ENCODE measurements at regions not wholly inside any gene's neighbourhood (a gene's known extent, or its start where the extent isn't known, plus 50 kb on each side); places are given as distances from the start of the nearest gene placed in this dataset.

DNA sequence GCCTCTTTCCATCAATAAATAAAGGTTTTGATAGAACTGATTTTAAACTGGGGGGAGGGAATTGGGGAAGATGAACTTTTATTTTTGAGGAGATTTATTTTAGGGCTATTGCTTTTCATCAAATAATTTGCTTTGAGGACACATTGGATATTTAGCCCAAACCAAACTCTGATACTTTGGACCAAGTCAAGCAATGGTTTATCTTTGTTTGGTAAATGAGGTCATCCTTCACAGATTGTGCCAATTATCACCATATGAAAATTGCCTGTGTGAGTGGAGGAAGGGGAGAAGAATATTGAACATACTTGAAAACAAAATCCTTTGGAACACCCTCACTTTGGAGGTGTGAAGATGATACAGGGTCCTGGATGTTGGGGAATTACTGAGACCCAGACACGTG, 176.9 kb upstream of the CD180 start:
- no peak for DNase-seq (ENCODE audit: low read depth in 2 of 2)

DNA sequence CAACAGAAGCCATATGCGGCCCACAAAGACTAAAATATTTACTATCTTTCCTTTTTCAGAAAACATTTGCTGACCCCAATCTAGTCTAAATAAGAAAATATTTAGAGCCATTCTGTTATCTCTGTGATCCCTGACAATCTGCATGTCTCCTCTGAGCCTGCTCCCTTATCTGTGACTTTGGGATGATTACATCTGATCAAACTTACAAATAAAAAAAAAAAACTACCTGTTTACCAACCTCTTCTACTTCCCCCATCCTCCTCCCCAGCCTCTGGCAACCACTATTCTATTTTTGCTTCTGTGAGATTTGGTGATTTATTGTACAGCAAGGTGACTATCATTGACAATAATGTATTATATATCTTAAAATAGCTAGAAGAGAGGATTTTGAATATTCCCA, 176.3 kb upstream of the CD180 start:
- no peak for DNase-seq (ENCODE audit: low read depth in 2 of 2)

DNA sequence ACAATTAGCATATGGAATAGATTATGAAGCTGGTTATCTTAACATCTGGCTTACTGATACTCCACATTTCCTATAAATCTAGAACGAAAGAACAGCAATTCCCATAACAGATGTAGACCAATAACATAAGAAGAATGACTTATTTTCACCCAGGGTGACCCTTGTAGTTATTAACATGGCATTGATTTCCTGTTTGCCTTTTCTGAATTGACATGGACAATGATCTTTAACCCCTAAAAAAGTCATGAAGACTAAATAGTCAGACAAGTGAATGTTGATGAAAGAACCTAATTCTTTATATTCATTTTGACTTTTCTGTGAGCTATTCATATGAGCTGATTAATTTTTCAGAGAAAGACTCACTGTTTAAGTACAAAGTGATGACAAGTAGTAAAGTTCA, 175.3 kb upstream of the CD180 start:
- DNase-seq (ENCODE audit: low read depth in 2 of 2): no peak

DNA sequence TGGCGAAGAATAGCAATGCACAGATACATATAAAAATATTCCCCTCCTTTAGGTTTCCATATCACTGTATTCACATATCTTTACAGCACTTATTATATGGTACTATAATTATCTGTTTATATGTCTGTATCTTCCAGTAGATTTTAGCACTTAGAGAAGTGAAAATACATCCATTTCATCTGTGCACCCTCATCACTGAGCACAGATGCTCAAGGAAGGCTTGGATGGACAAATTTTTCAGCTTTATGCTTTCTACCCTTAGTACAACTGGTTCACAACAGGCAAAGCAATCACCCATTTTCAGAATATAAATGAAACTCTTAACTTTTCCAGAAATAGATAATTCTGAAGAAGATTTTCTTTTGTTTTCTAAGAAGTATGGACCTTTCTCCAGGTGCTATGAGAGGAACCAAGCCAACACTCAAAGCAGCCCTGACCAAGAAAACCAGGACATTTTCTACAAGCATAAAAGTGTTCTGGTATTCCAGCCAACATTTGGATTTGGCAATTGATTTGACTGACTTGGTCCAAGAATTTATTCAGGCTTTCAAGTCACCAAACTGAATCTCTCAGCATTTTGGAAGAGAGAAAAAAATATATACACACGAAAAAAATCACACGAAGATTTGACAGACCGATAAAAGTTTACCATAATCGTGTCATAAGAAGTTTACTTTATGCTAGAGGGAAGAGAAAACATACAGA, 170.2 kb upstream of the CD180 start:
- no peak for DNase-seq (ENCODE audit: low read depth in 2 of 2)

DNA sequence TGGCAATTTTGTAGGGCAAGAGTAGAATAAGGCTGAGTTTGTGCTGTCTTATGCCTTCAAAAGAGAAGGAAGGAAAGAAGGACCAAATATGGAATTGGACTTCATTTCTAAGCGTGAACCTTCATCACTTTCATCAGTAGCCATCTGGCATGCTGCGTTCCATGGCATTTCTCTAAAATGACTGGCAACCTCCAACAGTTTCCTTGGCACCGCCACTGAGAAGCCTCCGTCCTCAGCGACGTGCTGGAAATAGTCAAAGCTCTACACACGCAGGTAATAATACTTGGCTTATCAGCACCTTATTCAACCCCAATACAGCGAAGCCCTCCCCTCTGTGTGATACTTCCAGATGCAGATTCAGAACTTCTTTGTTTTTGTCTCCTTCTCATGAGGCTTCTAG, 169.7 kb upstream of the CD180 start:
- DNase-seq (ENCODE audit: low read depth in 2 of 2): no peak

DNA sequence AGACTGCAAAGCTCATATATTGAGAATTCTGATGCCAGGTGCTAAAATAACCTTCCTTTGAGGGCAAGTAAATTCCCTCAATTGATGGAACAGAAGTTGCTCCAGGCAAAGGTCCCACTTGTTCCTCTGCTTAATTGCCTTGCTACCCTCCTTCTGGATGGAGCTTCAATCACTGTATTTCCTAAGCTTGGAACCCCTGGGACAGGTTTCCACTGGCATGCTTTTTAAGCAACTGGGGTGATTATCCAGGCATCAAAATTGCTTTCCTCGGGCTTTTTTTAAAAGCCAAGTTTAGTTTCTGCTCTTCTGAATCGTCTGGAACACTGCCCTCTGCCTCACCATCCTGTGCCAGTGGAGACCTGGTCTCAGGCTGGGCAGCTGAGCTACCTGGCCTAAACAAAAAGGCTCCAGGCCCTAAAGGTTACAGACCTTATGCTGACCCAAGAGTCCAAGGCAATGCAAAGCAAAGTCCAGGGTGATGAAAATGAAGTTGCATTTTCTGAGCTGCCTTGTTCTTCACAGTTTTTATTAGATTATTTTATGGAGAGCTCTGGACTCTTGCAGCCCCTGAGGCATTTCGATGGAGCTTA, 167.9 kb upstream of the CD180 start:
- DNase-seq (ENCODE audit: low read depth in 2 of 2): no peak

DNA sequence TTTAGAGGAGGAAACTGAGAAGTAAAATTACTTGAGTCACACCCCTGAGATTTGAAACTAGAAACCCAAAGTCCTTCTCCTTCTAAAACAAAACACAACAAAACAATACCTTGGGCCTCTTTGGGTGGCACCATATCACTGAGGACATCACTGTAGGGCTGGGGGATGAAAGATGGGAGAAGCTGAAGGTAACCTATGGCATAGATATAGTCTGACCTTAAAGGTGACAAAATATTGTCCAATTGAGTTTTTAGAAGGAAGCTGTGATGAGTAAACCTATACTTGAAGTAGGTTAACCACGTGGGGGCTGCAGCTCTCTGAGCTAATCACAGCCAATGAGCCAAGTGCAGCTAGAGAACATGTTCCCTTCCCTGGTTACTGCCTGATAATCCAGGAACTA, 167.4 kb upstream of the CD180 start:
- no peak for DNase-seq (ENCODE audit: low read depth in 2 of 2)

DNA sequence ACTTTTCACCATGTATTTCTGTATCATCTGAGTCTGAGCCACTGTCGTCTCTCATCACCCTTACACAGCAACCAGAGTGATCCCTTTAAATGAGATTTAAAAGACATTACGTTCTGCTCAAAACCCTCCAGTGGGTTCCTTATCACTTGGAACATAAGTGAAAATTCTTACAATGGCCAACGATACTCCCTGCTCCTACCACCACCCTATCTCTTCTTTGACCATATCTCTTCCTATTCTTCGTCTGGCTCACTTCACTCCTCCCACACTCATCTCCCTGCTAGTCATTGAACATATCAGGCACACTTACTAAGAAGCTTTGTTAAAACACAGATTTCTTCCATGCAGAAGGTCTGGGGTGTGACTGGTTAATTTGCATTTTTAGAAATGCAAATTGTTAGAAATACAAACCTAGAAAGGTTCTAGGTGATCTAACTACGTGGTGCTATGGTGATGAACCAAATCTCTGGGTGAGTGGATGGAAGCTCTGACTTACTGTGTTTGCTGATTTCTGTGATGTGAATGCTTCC, 166.6 kb upstream of the CD180 start:
- no peak for DNase-seq (ENCODE audit: low read depth in 2 of 2)

DNA sequence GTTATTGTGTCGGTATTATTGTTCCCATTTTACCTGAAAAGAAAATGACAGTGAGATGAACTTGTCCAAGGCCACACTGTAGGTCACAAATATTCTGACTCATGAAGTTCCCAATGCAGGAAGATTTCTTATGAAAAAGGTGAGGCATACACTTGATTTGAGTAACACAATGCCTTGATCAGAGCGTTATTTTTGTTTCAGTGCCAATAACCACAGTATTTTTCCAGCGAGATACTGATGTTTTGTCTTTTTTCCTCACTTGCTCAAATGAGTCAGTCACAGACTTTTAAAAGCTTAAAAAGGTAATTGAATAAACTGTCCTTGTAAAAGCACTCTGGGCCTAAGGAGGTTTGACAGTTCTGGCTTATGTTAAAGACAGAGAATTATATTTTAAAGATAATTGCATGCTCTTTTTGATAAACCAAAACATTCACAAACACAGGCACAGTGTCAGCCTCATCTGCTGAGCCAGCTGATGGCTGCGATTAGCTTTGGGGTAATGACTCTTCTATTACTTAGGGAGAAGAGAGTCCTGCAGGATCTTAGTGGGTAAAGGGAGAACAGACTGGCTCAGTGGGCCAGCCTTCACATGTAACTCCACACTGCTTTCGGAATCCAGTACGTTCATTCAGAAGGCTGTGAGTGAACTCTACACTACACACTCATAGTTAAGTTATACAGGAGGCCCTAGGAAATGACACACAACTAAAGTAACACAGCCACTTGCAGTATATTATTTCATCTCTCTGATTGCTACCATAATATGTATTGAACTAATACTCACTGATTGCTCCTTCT, 165.5 kb upstream of the CD180 start:
- DNase-seq (ENCODE audit: low read depth in 2 of 2): no peak

DNA sequence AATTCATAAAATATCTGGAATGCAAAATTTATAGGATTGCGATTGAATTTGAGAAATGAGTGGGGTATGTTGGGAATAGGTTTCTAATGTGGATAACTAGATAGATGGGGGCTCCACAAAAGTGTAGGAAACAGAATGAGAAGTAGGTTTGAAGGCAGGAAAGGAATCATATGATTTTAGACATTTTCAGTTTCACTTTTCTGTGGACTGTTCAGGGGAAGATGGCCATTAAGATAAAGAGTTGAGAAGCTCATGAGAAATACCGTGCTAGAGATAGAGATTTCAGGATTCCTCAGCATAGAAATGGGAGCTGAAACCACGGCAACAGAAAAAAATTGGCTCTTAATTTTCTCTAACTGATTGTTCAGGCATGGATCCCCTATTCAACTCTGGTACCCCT, 163.4 kb upstream of the CD180 start:
- DNase-seq (ENCODE audit: low read depth in 2 of 2): no peak

DNA sequence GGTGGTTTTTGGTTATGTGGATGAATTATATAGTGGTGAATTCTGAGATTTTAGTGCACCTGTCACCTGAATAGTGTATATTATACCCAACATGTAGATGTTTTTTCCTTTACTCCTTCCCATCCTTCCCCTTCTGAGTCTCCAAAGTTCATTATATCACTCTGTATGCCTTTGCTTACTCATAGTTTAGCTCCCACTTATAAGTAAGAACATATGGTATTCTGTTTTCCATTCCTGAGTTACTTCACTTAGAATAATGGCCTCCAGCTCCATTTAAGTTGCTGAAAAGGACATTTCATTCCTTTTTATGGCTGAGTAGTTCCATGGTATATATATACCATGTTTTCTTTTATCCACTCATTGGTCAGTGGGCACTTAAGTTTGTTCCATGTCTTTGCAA, 161.6 kb upstream of the CD180 start:
- DNase-seq (ENCODE audit: low read depth in 2 of 2): no peak

DNA sequence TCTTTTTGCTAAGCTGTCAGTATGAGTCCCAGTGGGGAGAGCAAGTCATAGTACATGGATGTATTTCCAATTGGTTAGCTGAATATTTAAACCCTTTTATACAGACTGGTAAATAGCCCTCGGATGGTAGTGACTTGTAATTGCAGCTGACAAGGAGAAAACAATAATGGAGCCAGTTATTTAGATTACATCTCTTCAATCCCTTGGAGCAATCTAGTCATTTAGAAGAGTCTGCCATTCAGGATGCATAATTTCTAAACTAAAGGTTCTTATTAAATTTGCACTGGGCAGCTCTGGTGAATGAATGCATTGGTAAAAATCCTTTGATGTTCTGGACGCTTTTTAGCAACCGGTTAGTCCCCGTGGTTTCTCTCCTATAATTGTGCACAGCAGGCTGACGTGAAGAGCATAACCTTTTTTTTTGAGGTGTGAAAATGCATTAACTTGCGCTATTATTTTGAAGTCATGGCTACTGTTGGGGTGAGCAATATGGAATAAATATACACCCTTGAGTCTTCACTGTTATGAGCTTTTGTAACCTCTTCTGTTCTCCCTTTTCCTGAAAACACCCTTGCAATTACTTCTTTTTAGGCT, 158.6 kb upstream of the CD180 start:
- DNase-seq (ENCODE audit: low read depth in 2 of 2): no peak

DNA sequence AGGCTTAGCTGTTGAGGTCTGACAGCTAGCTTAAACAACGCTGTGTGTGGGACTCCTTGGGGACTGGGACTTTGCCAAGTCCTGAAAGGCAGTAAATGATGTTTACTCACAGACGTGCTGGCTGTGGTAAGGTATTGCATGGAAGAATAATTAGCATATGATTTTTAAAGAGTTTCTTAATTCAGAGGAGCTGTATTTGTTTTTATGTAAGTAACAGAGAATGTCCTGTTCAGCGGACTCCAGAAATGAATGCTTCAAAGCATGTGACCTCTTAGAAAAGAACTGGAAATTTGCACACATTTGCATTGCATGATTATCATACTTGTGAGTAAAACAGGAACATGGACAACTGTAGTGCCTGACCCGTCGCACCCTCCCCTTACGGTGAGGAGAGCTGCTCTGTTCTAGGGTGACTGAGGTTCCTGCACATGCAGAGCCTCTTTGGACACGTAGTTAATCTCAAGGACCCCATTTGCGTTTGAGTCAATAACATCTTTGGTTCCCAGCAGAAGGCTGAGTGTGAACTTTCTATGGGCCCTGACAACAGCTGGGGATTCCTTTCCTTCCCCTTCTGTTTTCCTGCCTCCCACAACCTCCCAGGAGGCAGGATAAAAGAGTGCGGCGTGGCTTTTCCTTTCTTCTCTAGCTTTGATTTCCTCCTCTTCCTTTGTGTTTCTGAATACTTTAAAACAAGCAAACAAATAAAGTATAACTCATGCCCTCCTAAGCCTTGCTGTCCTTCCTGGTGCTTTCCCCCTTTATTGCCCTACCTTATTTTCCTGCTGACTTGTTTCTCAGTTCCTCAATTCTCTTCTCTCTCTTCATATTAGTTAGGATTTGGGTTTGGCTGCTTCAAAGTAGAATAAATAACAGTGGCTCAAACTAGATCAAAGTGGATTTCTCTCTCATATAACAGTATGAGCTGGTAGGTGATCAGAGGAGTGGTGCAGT, 157.2 kb upstream of the CD180 start:
- DNase-seq (ENCODE audit: low read depth in 2 of 2): no peak

DNA sequence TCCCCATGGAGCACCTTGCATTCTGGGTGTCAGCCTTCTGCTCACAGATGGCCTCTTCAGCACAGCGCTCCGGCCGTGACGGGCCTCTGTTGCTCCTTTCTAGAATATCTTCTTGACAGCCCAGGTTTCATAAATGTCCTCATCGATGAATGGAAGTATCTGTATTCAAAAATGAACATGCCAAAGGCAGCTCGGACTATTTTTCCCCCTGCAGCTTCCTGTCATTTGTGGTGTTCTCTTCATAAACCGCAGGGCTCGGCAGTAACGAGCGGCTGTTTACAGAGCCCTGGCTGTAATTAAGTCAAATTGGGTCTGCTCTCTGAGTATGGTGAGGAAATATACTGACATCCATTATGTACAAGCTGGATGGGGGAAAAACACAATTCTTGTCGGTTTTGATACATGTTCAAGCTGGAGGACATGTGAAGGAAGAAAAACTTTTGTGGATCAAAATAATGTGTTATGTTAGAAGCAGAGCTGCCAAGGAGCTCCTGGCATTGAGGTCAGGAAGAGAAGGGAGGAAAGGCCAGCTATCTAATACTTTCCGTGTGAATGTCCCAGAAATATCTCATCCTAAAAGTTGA, 154.1 kb upstream of the CD180 start:
- no peak for DNase-seq (ENCODE audit: low read depth in 2 of 2)

DNA sequence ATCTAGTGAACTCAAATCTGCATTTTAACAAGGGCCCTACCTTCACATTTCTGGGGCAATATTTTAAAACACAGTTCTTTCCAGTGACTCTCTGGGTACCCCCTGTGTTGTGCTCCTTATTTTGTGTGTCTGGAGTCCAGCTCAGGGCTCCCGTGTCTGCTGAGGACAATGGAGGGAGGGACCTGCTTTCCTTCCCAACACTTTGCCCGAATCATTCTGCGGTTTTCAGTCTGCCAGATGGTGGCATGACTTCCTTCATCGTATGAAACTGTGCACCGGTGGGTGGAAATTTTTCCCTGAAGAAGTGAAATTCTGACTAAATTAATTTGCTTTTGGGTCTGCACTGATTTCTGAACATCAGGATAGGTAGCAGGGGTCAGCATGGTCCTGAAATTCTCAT, 153.6 kb upstream of the CD180 start:
- DNase-seq (ENCODE audit: low read depth in 2 of 2): no peak

DNA sequence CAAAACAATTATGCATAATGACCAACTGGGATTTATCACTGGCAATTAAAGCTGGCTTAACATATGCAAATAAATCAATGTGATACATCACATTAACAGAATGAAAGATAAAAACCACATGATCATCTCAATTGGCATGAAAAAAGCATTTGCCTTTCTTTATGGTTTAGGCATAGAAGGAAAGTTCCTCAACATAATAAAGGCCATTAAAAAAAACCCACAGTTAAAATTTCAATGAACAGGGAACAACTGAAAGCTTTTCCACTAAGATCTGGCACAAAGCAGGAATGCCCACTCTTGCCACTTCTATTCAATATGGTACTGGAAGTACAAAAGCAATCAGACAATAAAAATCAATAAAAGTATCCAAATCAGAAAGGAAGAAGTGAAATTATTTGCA, 151.2 kb upstream of the CD180 start:
- DNase-seq (ENCODE audit: low read depth in 2 of 2): no peak

DNA sequence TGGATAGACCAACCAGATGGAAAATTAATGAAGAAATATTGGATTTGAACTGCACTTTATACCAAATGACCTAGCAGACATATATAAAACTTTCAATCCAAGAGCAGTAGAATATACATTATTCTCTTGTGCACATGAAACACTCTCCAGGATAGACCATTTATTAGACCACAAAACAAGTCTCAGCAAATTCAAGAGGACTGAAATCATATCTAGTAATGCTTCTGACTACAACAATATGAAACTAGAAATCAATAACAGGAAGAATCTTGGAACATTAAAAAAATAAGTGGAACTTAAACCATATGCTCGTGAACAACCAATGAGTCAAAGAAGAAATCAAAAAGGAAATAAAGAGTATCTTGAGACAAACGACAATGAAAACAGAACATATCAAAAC, 150.0 kb upstream of the CD180 start:
- DNase-seq (ENCODE audit: low read depth in 2 of 2): no peak

DNA sequence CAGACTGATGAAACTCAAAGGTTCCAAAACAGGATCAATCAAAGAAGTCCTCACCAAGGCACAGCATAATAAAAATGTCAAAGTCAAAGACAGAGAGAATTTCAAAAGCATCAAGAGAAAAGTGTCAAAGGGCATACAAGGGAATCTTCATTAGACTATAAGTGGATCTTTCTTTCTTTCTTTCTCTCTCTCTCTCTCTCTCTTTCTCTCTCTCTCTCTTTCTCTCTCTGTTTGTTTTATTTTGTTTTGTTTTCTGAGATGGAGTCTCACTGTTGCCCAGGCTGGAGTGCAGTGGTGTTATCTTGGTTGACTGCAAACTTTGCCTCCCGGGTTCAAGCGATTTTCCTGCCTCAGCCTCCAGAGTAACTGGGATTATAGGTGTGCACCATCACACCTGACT, 148.3 kb upstream of the CD180 start:
- no peak for DNase-seq (ENCODE audit: low read depth in 2 of 2)

DNA sequence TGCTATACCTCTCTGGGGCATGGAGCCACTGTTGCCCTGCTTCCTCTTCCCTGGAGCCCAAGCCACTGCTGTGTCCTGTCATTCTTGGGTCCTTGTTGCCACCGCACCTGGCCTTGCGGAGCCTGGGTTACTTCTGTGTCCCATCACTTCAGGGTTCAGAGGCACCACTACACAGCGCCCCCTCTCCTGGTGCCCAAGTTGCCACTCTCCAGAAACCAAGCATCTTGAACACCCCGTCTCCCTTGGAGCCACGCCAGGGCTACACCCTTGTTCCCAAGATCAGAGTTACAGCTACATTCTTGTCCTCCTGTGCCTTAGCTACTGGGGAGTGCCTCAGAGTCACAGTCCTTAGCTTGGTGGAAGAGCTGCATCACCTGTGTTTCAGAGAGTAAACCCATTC, 147.2 kb upstream of the CD180 start:
- DNase-seq (ENCODE audit: low read depth in 2 of 2): no peak

DNA sequence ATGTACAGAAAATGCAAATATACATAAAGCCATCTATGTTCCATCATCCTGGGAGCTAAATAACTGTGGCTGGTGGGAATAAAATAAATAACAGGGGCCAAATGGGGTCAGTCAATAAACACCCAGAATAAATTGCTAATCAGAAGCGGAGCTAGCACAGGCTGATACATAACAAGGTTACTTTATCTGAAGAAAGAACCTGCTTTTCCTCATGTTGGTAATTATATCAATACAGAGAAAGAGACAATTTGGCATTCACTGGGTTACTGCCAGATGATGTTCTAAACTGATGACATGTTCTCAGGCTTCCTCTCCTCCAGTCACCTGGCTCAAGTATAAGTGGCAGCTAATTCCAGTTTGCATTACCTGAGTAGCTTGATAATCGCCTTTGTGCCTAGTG, 144.9 kb upstream of the CD180 start:
- no peak for DNase-seq (ENCODE audit: low read depth in 2 of 2)

DNA sequence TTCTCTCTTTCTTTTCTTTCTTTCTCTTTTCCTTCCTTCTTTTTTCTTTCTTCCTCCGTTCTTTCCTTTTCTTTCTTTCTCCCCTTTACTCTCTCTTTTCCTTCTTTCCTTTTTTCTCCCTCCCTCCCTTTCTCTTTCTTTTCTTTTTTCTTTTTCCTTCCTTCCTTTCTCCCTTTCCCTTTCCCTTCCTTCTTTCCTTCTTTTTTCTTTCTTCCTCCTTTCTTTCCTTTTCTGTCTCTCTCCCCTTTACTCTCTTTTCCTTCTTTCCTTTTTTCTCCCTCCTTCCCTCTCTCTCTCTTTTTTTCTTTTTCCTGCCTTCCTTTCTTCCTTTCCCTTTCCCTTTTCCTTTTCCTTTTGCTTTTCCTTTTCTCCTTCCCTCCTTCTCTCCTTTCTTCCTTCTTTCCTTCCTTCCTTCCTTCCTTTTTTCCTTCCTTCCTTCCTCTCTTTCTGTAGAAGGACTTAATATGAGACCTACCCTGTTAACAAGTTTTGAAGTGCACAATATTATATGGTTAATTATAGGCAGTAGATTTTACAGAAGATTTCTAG, 142.7 kb upstream of the CD180 start:
- DNase-seq (ENCODE audit: low read depth in 2 of 2): no peak
